ENCODE measurements at regions not wholly inside any gene's neighbourhood (a gene's known extent, or its start where the extent isn't known, plus 50 kb on each side); places are given as distances from the start of the nearest gene placed in this dataset.
"Not testable (repeated sequence)": the region's sequence is repeated elsewhere in the genome, so short reads cannot be mapped to it uniquely, and the experiment has no call there.

DNA sequence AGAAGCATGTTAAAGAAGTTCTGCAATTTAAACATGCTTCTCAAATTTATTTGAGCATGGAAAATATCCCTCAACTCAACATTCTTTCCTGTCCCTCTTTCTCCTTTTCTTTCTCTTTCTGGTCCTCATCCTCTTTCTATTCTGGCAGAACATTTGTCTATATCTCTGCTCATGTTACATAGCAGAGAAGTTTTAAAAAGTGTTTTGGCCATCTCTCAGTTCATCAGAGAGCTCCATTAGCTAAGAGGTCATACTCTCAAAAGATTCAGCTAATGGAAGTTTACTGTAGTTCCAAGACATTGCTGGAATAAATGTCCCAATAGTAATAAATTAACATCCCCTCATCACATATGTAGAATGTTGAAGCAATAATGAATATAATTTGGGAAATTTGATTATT lies 53.5 kb downstream of the XCL2 start:
- DNase-seq (ENCODE audit: low read depth), result no peak

DNA sequence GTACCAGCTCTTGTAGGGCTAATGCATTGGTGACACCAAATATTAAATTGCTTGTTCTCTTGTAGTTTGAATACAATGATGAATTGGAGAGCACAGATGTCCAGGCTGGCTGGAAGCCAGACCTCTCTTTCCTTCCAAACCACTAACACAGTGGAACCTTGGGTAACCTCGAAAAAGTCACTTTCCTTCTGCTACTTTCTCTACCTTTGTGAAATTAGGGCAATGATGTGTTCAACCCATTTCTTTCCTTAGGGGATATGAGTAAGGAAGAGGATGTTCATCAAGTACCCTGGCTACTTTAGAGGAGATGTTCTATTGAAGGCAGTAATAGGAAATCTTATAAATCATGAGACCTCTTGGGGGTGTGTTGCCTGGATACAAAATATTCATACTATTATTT lies 55.7 kb downstream of the XCL2 start:
- no peak for DNase-seq (ENCODE audit: low read depth)

DNA sequence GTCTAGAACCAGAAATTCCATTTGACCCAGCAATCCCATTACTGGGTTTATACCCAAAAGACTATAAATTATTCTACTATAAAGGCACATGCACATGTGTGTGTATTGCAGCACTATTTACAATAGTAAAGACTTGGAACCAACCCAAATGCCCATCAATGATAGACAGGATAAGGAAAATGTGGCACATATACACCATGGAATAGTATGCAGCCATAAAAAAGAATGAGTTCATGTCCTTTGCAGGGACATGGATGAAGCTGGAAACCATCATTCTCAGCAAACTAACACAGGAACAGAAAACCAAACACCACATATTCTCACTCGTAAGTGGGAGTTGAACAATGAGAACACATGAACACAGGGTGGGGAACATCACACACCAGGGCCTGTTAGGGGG lies 57.0 kb downstream of the XCL2 start:
- DNase-seq (ENCODE audit: low read depth), result not testable (repeated sequence)

DNA sequence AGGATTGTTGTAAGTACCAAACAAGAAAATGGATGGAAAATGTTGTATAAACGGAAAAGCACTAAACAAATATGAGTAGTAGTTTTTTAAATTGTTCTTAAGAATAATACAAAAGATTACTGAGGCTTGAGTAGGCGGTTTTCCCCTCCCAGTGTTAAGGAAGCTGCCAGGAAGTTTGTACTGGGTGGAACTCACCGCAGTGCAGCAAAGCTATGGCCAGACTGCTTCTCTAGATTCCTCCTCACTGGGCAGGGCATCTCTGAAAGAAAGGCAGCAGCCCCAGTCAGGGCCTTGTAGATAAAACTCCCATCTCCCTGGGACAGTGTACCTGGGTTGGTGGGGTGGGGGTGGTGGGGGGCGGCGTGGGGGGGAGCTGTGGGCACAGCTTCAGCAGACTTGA lies 58.7 kb downstream of the XCL2 start:
- DNase-seq (ENCODE audit: low read depth), result no peak

DNA sequence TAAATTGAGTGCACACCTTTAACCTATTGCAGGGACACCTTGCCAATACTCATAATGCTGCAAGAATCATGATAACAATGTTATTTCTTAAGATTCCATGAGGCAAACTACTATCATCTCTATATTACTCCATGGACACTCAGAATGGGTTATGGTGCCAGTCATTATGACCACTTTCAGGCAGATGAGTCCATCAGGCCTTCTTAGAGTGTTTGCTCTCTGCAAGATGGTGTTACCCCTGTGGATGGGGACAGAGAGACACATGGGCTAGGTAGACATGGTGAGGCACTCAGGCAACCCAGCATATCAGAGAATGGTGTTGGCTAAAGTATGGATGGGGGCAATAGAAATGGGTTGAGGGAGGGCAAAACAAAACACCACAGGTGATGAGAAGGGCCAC lies 59.7 kb downstream of the XCL2 start:
- no peak for DNase-seq (ENCODE audit: low read depth)

DNA sequence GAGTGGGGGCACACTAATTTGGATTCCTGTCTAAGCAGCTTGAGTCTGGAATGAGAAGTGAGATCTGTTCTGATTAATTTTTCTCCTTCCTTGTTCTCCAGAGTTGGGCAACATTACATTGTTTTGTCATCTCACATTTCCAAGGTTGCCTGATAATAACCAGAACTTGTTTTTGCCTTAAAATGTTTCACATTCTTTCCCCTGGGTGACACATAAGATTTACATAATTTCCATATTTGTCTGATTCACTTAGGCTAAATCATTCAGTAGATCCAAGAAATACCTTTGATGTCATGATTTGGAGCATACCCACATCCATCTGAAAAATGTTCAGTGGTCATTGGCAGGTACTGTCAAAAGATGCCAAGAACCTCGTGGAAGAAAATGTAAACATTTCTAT lies 60.3 kb downstream of the XCL2 start:
- DNase-seq (ENCODE audit: low read depth), result peak; percentile 87

DNA sequence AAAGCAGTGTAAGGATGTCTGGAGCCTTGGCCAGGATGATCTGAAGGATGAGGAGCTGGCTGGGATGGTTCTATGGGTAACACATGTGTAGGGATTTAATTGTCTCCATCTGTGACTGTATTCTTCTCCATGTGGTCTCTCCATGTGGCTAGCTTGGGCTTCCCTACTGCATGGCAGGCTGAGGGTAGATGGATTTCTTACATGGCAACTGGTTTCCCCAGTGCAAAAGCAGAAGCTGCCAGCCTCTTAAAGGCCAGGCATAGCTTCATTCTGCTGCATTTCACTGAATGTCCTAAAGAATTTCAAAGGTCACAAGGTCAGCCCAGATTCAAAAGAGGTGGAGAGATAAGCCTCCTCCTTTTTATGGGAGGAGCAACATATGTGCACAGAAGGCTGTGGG lies 61.7 kb downstream of the XCL2 start:
- no peak for DNase-seq (ENCODE audit: low read depth)

DNA sequence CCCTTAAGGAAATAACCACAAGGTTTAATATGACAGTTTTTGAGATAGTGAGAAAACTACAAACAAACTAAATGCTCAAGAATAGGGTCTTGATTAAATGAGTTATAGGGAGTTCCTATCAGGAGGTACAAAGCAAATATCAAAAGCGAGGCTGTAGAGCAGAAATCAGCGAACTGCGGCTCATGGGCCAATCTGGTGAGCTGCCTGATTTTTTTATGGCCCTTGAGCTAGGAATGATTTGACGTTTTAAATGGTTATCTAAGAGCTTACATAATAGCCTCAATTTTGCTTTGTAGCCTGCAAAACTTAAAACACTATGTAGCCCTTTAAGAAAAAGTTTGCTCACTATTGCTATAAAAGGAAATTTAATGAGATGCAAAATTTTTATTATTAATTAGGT lies 62.2 kb downstream of the XCL2 start:
- DNase-seq (ENCODE audit: low read depth), result no peak

DNA sequence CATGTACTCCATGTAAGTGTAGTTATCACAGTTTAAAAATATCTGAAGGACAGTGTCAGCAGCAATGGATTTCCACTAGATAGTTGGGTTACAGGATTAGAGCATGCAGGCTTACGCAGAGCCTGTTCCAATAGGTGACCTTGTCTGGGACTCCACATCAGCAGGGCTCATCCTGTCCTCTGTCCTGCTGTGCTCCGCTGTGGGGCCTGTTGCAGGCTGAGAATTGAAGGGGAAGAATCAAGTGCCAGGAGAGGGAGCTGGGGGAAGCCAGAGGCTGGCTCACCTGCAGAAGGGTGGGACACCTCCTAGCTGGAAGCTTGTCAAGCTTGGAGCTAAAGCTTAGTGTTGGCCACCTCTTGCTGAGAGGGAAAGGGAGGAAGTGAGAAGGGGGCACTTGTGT lies 62.8 kb downstream of the XCL2 start:
- no peak for DNase-seq (ENCODE audit: low read depth)

DNA sequence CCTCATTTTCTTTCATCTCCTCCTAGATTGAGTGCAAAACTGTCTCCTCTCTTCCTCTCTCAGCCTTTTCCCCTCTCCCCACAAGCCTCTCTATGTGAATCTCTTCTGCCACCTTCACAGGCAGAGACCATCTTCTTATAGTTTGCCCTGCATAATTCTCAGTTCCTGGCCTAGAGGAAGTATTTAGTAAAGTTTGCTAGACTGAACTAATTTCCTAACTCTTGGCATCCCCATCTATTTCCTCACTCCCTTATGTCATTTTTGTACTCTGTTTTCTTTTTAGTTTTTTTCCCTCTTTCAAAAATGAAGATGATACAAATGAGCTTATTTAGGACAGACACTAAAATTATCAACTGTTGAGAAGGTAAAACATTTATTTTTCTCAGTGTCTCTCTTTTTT lies 66.0 kb downstream of the XCL2 start:
- no peak for DNase-seq (ENCODE audit: low read depth)

DNA sequence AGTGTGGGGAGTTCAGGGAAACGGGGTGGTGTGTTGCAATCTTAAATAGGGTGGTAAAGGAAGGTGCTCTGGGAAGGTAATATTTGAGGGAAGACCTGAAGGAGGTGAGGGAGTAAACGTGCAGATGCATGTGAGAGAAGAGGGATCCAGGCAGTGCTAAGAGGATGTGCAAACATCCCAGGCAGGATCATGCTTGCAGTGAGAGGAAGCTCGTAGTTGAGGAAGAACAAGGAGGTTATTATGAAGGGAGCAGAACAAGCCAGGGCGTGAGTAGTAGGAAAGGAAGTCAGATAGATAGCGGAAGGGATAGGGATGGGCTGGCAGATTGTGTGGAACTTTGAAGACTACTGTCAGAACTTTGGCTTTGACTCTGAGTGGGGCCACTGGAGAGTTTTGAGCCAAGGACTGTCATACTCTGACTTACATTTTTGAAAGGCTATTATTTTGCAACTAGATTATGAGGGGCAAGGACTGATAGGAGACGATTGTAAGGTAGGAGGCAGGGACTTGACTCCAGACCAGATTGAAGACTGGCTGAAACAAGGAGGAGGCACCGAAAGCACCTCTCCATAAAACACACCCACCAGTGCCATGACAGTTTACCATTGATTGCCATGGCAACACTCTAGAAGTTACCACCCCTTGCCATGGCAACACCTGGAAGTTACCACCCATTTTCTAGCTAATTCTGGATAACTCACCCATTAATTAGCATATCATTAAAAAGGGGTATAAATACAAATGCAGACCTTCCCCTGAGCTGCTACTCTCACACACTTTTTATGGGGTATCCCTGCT lies 67.0 kb downstream of the XCL2 start:
- DNase-seq (ENCODE audit: low read depth), result no peak

DNA sequence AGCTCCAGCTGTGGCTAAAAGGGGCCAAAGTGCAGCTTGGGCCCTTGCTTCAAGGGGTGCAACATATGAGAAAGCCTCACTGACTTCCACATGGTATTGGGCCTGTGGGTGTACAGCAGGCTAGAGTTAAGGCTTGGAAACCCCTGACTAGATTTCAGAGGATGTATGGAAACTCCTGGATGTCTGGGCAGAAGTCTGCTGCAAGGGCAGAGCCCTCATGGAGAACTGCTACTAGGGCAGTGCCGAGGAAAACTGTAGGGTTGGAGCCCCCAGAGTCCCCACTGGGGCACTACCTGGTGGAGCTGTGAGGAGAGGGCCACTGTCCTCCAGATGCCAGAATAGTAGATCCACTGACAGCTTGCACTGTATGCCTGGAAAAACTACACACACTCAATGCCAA lies 69.5 kb downstream of the XCL2 start:
- no peak for DNase-seq (ENCODE audit: low read depth)

DNA sequence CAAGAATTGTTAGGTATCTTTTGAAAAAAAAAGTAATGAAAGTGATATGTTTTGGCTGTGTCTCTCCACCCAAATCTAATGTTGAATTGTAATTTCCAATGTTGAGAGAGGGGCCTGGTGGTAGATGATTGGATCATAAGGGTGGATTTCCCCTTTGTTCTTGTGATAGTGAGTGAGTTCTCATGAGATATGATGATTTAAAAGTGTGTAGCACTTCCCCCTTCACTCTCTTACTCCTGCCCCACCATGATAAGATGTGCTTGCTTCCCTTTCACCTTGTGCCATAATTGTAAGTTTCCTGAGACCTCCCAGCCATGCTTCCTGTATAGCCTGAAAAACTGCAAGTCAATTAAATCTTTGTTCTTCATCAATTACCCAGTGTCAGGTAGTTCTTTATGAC lies 70.7 kb downstream of the XCL2 start:
- DNase-seq (ENCODE audit: low read depth), result no peak

DNA sequence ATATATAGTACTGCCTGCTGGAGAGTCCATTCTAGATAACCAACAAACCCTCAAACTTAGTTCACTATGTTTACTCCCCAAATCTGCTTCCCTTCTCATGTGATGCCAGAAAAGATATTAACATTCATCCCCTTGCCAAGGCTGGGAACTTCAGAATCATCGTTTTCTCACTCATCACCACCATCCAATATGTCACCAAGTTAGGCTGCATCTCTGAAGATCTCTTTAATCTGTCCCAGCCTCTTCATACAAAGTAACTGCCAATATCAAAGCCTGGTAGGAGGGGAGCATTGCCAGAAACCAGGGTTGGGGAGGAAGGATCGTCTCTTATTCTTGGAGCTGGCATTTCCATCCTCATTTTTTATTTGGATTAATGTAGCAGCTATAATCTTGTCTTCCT lies 71.6 kb downstream of the XCL2 start:
- DNase-seq (ENCODE audit: low read depth), result no peak

DNA sequence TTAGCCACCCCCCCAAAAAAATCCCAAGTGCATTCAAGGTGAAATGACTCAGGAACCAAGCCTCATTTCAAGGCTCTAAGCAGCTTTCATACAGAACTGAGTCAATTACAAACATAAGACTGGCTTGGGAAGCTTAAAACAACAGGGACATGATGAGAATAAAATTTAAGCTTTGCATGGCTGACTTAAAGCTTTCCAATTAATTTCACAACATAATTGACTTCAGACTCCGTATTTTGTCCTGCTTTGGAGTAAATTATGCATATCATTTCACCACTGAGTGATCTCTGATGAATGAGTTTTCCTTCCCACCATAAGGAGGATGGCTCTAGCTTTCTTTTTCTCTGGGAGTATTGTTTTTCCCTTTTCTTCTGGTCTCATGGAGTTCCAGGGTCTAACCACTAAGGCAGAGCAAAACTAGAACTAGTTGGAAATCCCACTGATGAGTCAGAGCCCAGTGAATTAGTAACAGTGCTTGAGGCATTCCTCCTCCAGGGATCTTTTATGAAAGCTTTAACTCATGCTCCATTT lies 72.8 kb downstream of the XCL2 start:
- DNase-seq (ENCODE audit: low read depth), result peak; percentile 93

DNA sequence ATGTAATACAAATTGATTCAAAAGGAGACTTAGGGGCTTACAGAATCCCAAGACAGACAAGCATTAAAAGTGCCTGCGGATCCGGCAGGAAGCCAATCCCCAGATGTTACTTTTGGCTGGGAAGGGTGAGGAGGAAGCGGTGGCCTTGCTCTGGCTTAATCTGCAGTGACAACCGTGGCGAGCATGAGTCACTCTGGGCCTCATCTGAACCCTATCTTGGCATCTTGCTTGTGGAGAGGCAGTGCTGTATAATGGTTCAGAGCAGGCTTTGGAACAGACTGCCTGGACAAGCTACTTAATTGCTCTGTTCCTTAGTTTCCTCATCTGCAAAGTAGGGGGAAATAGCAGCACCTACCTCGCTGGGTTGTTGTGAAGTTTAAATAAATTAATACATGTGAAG lies 74.1 kb downstream of the XCL2 start:
- peak; percentile 89 for DNase-seq (ENCODE audit: low read depth)

DNA sequence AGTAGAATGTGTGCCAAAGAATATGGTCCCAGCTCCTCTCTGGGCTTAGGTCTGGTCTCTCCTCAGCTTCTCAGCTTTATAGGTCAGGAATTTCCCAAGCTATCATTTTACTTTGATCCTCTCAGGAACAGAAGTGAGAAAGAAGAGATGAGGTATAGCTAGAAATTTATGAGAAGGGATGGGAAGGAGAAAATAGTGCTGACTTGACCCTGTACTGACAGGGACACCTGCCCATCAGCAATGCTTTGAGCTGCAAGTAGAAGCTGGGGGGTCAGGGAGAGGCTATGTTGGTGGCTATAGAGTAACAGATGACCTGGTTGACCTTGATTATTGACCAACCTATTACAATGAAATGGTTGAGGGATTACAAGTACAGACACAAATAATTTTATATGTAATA lies 75.0 kb downstream of the XCL2 start:
- DNase-seq (ENCODE audit: low read depth), result no peak

DNA sequence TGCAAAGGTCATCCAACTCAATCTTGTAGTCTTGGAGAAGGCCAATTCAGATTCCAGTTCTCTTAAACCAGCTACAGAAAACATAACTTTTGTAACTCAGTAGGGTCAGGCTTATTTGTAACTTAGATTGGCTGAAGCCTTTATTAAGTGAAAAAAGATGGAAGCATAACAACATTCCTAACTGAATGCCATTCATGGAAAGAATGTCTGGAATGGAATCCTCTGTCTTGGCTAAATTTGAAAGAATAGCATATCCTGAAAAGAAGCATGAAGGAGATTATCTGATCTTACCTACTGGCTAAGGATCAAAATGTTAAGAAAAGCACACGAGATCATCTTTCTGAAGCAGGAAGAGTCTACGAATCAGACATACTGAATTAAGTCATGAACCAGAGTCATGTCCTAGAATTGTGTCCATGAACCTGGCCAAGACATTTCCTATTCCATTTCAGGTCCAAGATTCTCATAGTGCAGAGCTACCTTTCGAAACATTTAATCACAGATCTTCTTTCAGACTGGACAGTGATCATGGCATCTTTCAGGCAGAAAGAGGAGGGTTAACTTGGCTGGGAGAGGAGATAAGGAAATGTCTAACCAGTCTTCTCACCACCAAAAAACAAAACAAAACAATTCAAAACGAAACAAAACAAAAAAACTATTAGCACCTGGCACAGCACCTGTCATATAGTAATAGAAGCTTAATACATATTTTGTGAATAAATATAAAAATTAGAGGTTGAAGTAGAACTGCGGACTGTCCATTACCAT lies 75.6 kb downstream of the XCL2 start:
- DNase-seq (ENCODE audit: low read depth), result peak; percentile 60

DNA sequence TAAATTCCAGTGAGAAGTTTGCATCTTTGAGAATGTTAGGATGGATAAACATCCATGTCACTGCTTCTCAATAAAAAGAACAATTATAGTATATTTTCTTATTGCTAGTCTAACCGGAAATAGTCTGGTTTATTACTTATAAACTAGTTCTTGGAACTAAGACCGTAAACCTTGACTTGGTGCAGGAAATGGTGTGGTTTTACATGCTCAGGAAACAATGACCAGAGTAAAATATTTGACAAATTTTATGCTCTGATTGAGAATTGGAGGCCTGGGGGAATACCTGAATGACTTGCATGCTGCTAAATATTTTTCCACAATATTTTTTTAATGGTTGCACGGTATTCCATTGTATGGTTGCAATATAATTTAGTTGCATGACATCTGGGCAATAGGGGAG lies 76.3 kb downstream of the XCL2 start:
- no peak for DNase-seq (ENCODE audit: low read depth)

DNA sequence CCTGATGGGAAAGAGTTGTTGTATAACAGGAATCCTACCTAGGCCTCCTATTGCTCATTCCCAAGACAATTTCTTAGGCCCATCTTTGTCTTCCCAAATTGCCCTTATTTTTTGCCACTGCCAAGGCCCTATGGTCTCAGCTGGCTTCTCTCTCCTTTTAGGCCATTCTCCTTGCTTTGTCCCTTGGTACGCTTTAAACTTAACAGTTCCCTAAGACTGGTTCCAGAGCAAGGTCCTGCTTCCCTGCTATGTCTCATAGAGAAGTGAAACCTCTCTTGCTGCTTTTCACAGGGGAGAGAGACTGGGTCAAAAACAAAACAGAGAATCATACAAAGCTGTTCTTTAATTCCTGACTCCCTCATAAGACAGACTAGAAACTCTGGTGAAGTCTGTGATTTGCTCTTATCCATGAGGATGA lies 77.1 kb downstream of the XCL2 start:
- DNase-seq (ENCODE audit: low read depth), result no peak

DNA sequence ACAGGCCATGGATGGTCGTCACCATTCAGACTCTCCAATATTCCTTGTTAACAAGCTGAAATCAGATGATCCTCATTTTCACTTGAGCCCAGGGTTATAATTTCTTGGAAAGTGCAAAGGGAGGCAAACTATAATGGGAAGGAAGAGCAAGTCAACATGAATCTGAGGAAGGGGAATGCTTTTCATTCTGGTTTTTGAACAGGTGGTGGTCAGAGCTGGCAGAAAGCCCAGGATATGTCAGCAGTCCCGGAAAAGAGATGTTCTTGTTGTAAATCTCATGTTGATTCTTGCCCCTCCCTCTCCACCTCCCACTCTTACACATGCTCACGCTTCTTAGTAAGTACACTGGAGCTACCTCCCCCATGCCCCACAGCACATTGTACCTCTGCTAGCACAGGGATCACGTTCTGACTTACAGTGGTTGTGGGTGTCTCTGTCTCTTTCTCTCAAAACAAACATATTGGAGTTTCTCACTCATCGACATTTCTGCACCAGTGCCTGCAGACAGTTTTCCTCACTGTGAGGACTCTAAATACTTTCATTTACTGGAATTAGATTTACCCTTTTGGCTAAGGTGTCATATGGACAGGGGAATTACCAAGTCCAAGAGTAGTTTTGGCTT lies 77.6 kb downstream of the XCL2 start:
- no peak for DNase-seq (ENCODE audit: low read depth)

DNA sequence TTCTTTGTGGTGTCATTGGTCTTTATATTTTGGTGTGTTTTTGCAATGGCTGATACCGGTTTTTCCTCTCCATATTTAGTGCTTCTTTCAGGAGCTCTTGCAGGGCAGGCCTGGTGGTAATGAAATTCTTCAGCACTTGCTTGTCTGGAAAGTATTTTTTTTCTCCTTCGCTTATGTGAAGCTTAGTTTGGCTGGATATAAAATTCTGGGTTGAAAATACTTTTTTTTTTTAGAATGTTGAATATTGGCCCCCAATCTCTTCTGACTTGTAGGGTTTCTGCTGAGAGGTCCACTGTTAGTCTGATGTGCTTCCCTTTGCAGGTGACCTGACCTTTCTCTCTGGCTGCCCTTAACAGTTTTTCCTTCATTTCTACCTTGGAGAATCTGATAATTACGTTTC lies 82.7 kb downstream of the XCL2 start:
- not testable (repeated sequence) for DNase-seq (ENCODE audit: low read depth)

DNA sequence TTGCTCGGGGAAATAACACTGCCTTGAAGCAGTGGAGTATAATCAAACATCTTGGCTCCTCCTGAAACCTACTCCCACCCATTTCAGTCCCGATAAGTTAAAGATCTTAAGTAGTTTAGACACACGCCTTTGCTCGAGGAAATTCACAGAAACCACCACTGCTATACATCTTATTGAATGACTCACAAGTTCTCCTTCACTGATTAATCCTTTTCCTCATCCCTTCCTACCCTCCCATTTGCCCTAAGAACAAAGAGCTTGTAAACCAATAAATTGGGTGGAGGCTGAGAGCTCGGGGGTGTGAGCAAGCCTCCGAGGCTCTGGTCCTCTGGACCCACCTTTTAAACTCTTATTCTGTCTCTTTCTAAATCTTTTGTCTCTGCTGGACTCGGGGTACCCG lies 86.5 kb downstream of the XCL2 start:
- DNase-seq (ENCODE audit: low read depth), result not testable (repeated sequence)

All from GM04503 (cell line).